ENCODE measurements at regions not wholly inside any gene's neighbourhood (a gene's known extent, or its start where the extent isn't known, plus 50 kb on each side); places are given as distances from the start of the nearest gene placed in this dataset.
"Not testable (repeated sequence)": the region's sequence is repeated elsewhere in the genome, so short reads cannot be mapped to it uniquely, and the experiment has no call there.

DNA sequence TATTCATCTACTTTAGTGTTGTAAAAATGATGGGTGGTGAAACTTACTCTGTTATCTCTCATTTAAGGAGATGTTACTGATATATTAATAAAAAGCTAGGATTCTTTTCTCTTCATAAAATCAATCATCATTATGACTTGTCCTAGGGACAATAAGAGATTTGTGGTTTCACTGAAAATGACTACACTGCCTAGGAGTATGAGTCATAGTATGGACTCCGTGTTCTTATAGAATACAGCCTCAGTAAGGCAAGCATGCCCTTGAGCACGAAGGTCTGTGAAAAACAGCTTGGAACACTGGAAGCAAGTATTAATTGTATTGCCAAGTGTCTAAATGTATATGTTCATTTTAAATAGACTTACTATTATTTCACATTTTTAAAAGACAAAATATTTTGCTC is 749.2 kb upstream of the PCDH15 start:
- no peaks in the 10 kb centered on the region for H3K27me3 ChIP-seq (ENCODE audit: control insufficient read depth, low read length)
- TF ChIP-seq EZH2phosphoT487 (IDR thresholded peaks at IDR 0.05; ENCODE audit: borderline replicate concordance, low read length), result no peak
- TF ChIP-seq, protein P1, sequence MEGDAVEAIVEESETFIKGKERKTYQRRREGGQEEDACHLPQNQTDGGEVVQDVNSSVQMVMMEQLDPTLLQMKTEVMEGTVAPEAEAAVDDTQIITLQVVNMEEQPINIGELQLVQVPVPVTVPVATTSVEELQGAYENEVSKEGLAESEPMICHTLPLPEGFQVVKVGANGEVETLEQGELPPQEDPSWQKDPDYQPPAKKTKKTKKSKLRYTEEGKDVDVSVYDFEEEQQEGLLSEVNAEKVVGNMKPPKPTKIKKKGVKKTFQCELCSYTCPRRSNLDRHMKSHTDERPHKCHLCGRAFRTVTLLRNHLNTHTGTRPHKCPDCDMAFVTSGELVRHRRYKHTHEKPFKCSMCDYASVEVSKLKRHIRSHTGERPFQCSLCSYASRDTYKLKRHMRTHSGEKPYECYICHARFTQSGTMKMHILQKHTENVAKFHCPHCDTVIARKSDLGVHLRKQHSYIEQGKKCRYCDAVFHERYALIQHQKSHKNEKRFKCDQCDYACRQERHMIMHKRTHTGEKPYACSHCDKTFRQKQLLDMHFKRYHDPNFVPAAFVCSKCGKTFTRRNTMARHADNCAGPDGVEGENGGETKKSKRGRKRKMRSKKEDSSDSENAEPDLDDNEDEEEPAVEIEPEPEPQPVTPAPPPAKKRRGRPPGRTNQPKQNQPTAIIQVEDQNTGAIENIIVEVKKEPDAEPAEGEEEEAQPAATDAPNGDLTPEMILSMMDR (IDR thresholded peaks at IDR 0.05; ENCODE audit: low read depth, low read length, poor library complexity, severe bottlenecking), result no peak
- no peak overlapping the region for H3K27ac ChIP-seq (ENCODE audit: low read depth, low read length)
- no peaks in the 10 kb centered on the region for H3K79me2 ChIP-seq (ENCODE audit: control insufficient read depth, low read length)
- H3F3A ChIP-seq (ENCODE audit: control insufficient read depth, insufficient read depth), result no peaks in the 10 kb centered on the region
- no peaks in the 10 kb centered on the region for H4K20me1 ChIP-seq (ENCODE audit: control insufficient read depth, insufficient read depth, low read depth, low read length)
- H3K4me2 ChIP-seq (ENCODE audit: low read length), result no peak overlapping the region
- H3K9me2 ChIP-seq (replicated peaks; ENCODE audit: control insufficient read depth, low read length), result no peaks in the 10 kb centered on the region
- H3K36me3 ChIP-seq (ENCODE audit: control insufficient read depth, low read length), result no peaks in the 10 kb centered on the region
- no peak overlapping the region for H3K4me3 ChIP-seq (ENCODE audit: low read length)
- H3K4me1 ChIP-seq (ENCODE audit: control insufficient read depth, low read length), result no peaks in the 10 kb centered on the region
- H3K9me3 ChIP-seq (ENCODE audit: control insufficient read depth, insufficient read depth, low read length), result no peaks in the 10 kb centered on the region

DNA sequence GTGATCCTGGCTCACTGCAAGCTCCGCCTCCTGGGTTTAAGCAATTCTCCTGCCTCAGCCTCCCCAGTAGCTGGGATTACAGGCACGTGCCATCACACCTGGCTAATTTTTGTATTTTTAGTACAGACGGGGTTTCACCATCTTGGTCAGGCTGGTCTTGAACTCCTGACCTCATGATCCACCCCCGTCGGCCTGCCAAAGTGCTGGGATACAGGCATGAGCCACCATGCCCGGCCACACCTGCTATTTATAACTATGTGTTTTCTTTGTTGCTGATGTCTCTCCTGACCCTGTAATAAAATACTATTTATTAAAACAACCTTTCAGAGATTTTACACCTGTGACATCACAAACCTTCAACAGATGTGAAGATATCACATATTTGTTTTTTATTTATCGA is 736.5 kb upstream of the PCDH15 start:
- not testable (repeated sequence) for H3K4me1 ChIP-seq (ENCODE audit: control insufficient read depth, low read length); H3K79me2 ChIP-seq (ENCODE audit: control insufficient read depth, low read length); H3K27me3 ChIP-seq (ENCODE audit: control insufficient read depth, low read length); H3F3A ChIP-seq (ENCODE audit: control insufficient read depth, insufficient read depth); H3K4me3 ChIP-seq (ENCODE audit: low read length); H3K36me3 ChIP-seq (ENCODE audit: control insufficient read depth, low read length); H4K20me1 ChIP-seq (ENCODE audit: control insufficient read depth, insufficient read depth, low read depth, low read length); H3K9me2 ChIP-seq (replicated peaks; ENCODE audit: control insufficient read depth, low read length); H3K9me3 ChIP-seq (ENCODE audit: control insufficient read depth, insufficient read depth, low read length); H3K4me2 ChIP-seq (ENCODE audit: low read length); H3K27ac ChIP-seq (ENCODE audit: low read depth, low read length)

DNA sequence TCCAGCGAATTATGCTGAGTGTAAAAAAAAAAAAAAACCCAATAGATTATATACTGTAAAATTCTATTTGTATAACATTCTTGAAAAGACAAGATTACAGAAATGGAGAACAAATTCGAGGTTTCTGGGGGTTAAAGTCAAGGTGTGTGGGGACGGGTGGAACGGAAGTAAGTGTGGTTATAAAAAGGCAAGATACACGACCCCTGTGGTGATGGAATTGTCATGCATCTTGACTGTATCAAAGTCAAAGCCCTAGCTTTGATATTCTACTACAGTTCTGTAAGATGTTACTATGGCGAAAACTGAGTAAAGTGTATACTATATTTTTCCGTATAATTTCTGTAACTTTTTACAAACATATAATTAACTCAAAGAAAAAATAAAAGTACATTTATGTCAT is 718.2 kb upstream of the PCDH15 start:
- no peaks in the 10 kb centered on the region for H3K27me3 ChIP-seq (ENCODE audit: control insufficient read depth, low read length)
- no peak overlapping the region for H3K27ac ChIP-seq (ENCODE audit: low read depth, low read length)
- TF ChIP-seq, protein P1 (IDR thresholded peaks at IDR 0.05; ENCODE audit: low read depth, low read length, poor library complexity, severe bottlenecking), result no peak
- TF ChIP-seq EZH2phosphoT487 (IDR thresholded peaks at IDR 0.05; ENCODE audit: borderline replicate concordance, low read length), result no peak
- no peaks in the 10 kb centered on the region for H3K79me2 ChIP-seq (ENCODE audit: control insufficient read depth, low read length)
- no peaks in the 10 kb centered on the region for H3K36me3 ChIP-seq (ENCODE audit: control insufficient read depth, low read length)
- H3K4me2 ChIP-seq (ENCODE audit: low read length), result no peak overlapping the region
- H3F3A ChIP-seq (ENCODE audit: control insufficient read depth, insufficient read depth), result no peaks in the 10 kb centered on the region
- no peaks in the 10 kb centered on the region for H3K4me1 ChIP-seq (ENCODE audit: control insufficient read depth, low read length)
- H3K9me2 ChIP-seq (replicated peaks; ENCODE audit: control insufficient read depth, low read length), result no peaks in the 10 kb centered on the region
- H4K20me1 ChIP-seq (ENCODE audit: control insufficient read depth, insufficient read depth, low read depth, low read length), result no peaks in the 10 kb centered on the region
- no peak overlapping the region for H3K4me3 ChIP-seq (ENCODE audit: low read length)
- H3K9me3 ChIP-seq (ENCODE audit: control insufficient read depth, insufficient read depth, low read length), result no peaks in the 10 kb centered on the region

- H3K9me3 ChIP-seq (ENCODE audit: control insufficient read depth, insufficient read depth, low read length), result not testable (repeated sequence)
Measured at GRCh38 chr10:55518416-55518815, 717.4 kb upstream of the PCDH15 start.

More at GRCh38 chr10:55518416-55518815, 717.4 kb upstream of the PCDH15 start:
- not testable (repeated sequence) for H4K20me1 ChIP-seq (ENCODE audit: control insufficient read depth, insufficient read depth, low read depth, low read length); H3K36me3 ChIP-seq (ENCODE audit: control insufficient read depth, low read length); H3K79me2 ChIP-seq (ENCODE audit: control insufficient read depth, low read length); H3K4me1 ChIP-seq (ENCODE audit: control insufficient read depth, low read length); H3F3A ChIP-seq (ENCODE audit: control insufficient read depth, insufficient read depth); H3K4me3 ChIP-seq (ENCODE audit: low read length); H3K27ac ChIP-seq (ENCODE audit: low read depth, low read length); H3K27me3 ChIP-seq (ENCODE audit: control insufficient read depth, low read length); H3K4me2 ChIP-seq (ENCODE audit: low read length); H3K9me2 ChIP-seq (replicated peaks; ENCODE audit: control insufficient read depth, low read length)

Data from DOHH2 (cell line).